ENCODE measurements at regions not wholly inside any gene's neighbourhood (a gene's known extent, or its start where the extent isn't known, plus 50 kb on each side); places are given as distances from the start of the nearest gene placed in this dataset.

GRCh38 chr2:155178921-155179320 lies 480.4 kb downstream of the KCNJ3 start:
- no peak overlapping the region for H2AFZ ChIP-seq (ENCODE audit: low read length)
- no peak overlapping the region for H3K4me2 ChIP-seq (ENCODE audit: low read depth, low read length, poor library complexity, severe bottlenecking)
- H3K9ac ChIP-seq (ENCODE audit: low read depth, low read length, poor library complexity, severe bottlenecking): no peak overlapping the region

GRCh38 chr2:155176345-155176744 lies 477.9 kb downstream of the KCNJ3 start:
- no peaks in the 10 kb centered on the region for H4K20me1 ChIP-seq (ENCODE audit: insufficient read depth, low read length, poor library complexity, severe bottlenecking)
- TF ChIP-seq EZH2phosphoT487 (IDR thresholded peaks at IDR 0.05; ENCODE audit: borderline replicate concordance) (no peak), CTCF (conservative IDR thresholded peaks at IDR 0.05; ENCODE audit: low read length) (no peak)
- peaks cover 5% of the 10 kb centered on the region; the same call in 1 of the 2 replicates for H3K9me2 ChIP-seq (replicated peaks; ENCODE audit: low read depth, low read length)
- H3K9ac ChIP-seq (ENCODE audit: low read depth, low read length, poor library complexity, severe bottlenecking): no peak overlapping the region
- no peak overlapping the region for H3K4me2 ChIP-seq (ENCODE audit: low read depth, low read length, poor library complexity, severe bottlenecking)
- H3F3A ChIP-seq (ENCODE audit: low read depth): no peaks in the 10 kb centered on the region
- no peaks in the 10 kb centered on the region for H3K27me3 ChIP-seq (ENCODE audit: insufficient read depth, low read length, poor library complexity, severe bottlenecking)
- H3K9me3 ChIP-seq (ENCODE audit: insufficient read depth, low read depth, low read length): peaks cover 3% of the 10 kb centered on the region; the same call in 1 of the 2 replicates
- H3K4me3 ChIP-seq (ENCODE audit: low read length, poor library complexity, severe bottlenecking): no peak overlapping the region
- H3K4me1 ChIP-seq (ENCODE audit: insufficient read depth, low read length, poor library complexity, severe bottlenecking): no peaks in the 10 kb centered on the region
- no peaks in the 10 kb centered on the region for H3K79me2 ChIP-seq (ENCODE audit: insufficient read depth, low read length)
- no peaks in the 10 kb centered on the region for H3K36me3 ChIP-seq (ENCODE audit: insufficient read depth, low read length)
- no peak overlapping the region for H2AFZ ChIP-seq (ENCODE audit: low read length)

More at GRCh38 chr2:155178921-155179320, 480.4 kb downstream of the KCNJ3 start:
- peaks cover 5% of the 10 kb centered on the region; the same call in 1 of the 2 replicates for H3K9me2 ChIP-seq (replicated peaks; ENCODE audit: low read depth, low read length)
- H3K9me3 ChIP-seq (ENCODE audit: insufficient read depth, low read depth, low read length): peaks cover 3% of the 10 kb centered on the region; the same call in 1 of the 2 replicates
- no peaks in the 10 kb centered on the region for H3K4me1 ChIP-seq (ENCODE audit: insufficient read depth, low read length, poor library complexity, severe bottlenecking)
- TF ChIP-seq EZH2phosphoT487 (IDR thresholded peaks at IDR 0.05; ENCODE audit: borderline replicate concordance) (no peak), CTCF (conservative IDR thresholded peaks at IDR 0.05; ENCODE audit: low read length) (no peak)
- no peak overlapping the region for H3K4me3 ChIP-seq (ENCODE audit: low read length, poor library complexity, severe bottlenecking)
- no peaks in the 10 kb centered on the region for H3F3A ChIP-seq (ENCODE audit: low read depth)
- H3K79me2 ChIP-seq (ENCODE audit: insufficient read depth, low read length): no peaks in the 10 kb centered on the region
- H4K20me1 ChIP-seq (ENCODE audit: insufficient read depth, low read length, poor library complexity, severe bottlenecking): no peaks in the 10 kb centered on the region
- no peaks in the 10 kb centered on the region for H3K27me3 ChIP-seq (ENCODE audit: insufficient read depth, low read length, poor library complexity, severe bottlenecking)
- H3K36me3 ChIP-seq (ENCODE audit: insufficient read depth, low read length): no peaks in the 10 kb centered on the region

DNA sequence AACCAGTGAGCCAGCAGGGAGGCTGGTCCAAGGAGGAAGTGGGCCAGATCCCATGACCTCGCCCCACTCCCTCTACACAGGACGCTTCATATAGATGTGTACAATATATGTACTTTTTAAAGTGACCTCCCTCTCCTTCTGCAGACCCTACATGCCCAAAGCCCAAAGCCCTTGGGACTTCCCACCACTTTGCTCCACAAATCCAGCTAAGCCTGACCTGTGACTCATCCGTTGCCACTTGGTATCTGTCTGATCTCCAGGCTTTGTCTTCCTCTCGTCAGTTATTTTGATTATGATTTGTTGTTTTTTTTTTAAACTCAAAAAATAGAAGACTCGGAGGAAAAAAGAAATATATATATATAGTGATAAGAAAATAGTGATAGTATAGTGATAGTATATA lies 470.8 kb downstream of the KCNJ3 start:
- H3K9me3 ChIP-seq (ENCODE audit: insufficient read depth, low read depth, low read length): no peaks in the 10 kb centered on the region
- no peak overlapping the region for H3K4me2 ChIP-seq (ENCODE audit: low read depth, low read length, poor library complexity, severe bottlenecking)
- no peaks in the 10 kb centered on the region for H3K9me2 ChIP-seq (replicated peaks; ENCODE audit: low read depth, low read length)
- H3K79me2 ChIP-seq (ENCODE audit: insufficient read depth, low read length): no peaks in the 10 kb centered on the region
- no peak overlapping the region for H2AFZ ChIP-seq (ENCODE audit: low read length)
- H4K20me1 ChIP-seq (ENCODE audit: insufficient read depth, low read length, poor library complexity, severe bottlenecking): no peaks in the 10 kb centered on the region
- TF ChIP-seq EZH2phosphoT487 (IDR thresholded peaks at IDR 0.05; ENCODE audit: borderline replicate concordance): no peak
- TF ChIP-seq CTCF (conservative IDR thresholded peaks at IDR 0.05; ENCODE audit: low read length): no peak
- H3K27me3 ChIP-seq (ENCODE audit: insufficient read depth, low read length, poor library complexity, severe bottlenecking): no peaks in the 10 kb centered on the region
- H3K4me3 ChIP-seq (ENCODE audit: low read length, poor library complexity, severe bottlenecking): no peak overlapping the region
- H3K9ac ChIP-seq (ENCODE audit: low read depth, low read length, poor library complexity, severe bottlenecking): no peak overlapping the region
- H3K4me1 ChIP-seq (ENCODE audit: insufficient read depth, low read length, poor library complexity, severe bottlenecking): no peaks in the 10 kb centered on the region
- H3K36me3 ChIP-seq (ENCODE audit: insufficient read depth, low read length): no peaks in the 10 kb centered on the region
- no peaks in the 10 kb centered on the region for H3F3A ChIP-seq (ENCODE audit: low read depth)
